GM23248 (cell line): ENCODE measurements at regions not wholly inside any gene's neighbourhood (a gene's known extent, or its start where the extent isn't known, plus 50 kb on each side); places are given as distances from the start of the nearest gene placed in this dataset.

Source experiments
- DNase-seq: peaks from one replicate; pipeline ENCODE4 v3.0.0-alpha.2; 2015
- H2AFZ ChIP-seq: fragments of 200-600 bp; sonication (generic); 2 replicates; pipeline ENCODE4 v1.6.1; 2016; ENCODE audit warnings: antibody characterized with exemption
- H3F3A ChIP-seq: fragments of 200-600 bp; sonication (generic); 2 replicates; pipeline ENCODE4 v1.6.1; 2016; ENCODE audit warnings: mild to moderate bottlenecking, antibody characterized with exemption, mixed run types; ENCODE audit not compliant: insufficient read depth
- H3K27ac ChIP-seq: fragments of 200-600 bp; sonication (generic); 2 replicates; pipeline ENCODE4 v1.5.1; 2016; ENCODE audit warnings: mild to moderate bottlenecking
- H3K27me3 ChIP-seq: fragments of 200-600 bp; sonication (generic); replicated peaks from 2 replicates; pipeline ENCODE4 v1.6.1; 2016; ENCODE audit warnings: mild to moderate bottlenecking; ENCODE audit not compliant: insufficient read depth
- H3K36me3 ChIP-seq: fragments of 200-600 bp; sonication (generic); 2 replicates; pipeline ENCODE4 v1.6.1; 2016; ENCODE audit warnings: low read depth, mild to moderate bottlenecking
- H3K4me1 ChIP-seq: fragments of 200-600 bp; sonication (generic); 2 replicates; pipeline ENCODE4 v1.6.1; 2016; ENCODE audit warnings: mild to moderate bottlenecking; ENCODE audit not compliant: insufficient read depth
- H3K4me2 ChIP-seq: fragments of 200-600 bp; sonication (generic); one replicate; pipeline ENCODE4 v1.6.1; 2016; ENCODE audit warnings: mild to moderate bottlenecking; ENCODE audit not compliant: unreplicated experiment
- H3K4me3 ChIP-seq: fragments of 200-600 bp; sonication (generic); 2 replicates; pipeline ENCODE4 v1.5.1; 2016; ENCODE audit warnings: mild to moderate bottlenecking
- H3K79me2 ChIP-seq: fragments of 200-600 bp; sonication (generic); 2 replicates; pipeline ENCODE4 v1.6.1; 2016; ENCODE audit warnings: mild to moderate bottlenecking; ENCODE audit not compliant: insufficient read depth
- H3K9ac ChIP-seq: fragments of 200-600 bp; sonication (generic); 2 replicates; pipeline ENCODE4 v1.6.1; 2016; ENCODE audit warnings: mild to moderate bottlenecking
- H3K9me2 ChIP-seq: fragments of 200-600 bp; sonication (generic); 2 replicates; pipeline ENCODE4 v1.6.1; 2016; ENCODE audit warnings: mixed run types, mild to moderate bottlenecking, moderate library complexity; ENCODE audit not compliant: insufficient read depth
- H3K9me3 ChIP-seq: fragments of 200-600 bp; sonication (generic); one replicate; pipeline ENCODE4 v1.6.1; 2017; ENCODE audit warnings: low read depth
- H4K20me1 ChIP-seq: fragments of 200-600 bp; sonication (generic); 2 replicates; pipeline ENCODE4 v1.6.0; 2016; ENCODE audit not compliant: insufficient read depth
- EZH2 ChIP-seq: fragments of 200-600 bp; sonication (generic); IDR thresholded peaks from 2 replicates; pipeline ENCODE4 v1.6.1; 2018; ENCODE audit warnings: antibody characterized with exemption, mild to moderate bottlenecking; ENCODE audit not compliant: insufficient read depth, poor library complexity, severe bottlenecking
- EZH2phosphoT487 ChIP-seq: fragments of 200-600 bp; sonication (generic); IDR thresholded peaks from 2 replicates; pipeline ENCODE4 v1.6.1; 2018; ENCODE audit warnings: antibody characterized with exemption, moderate library complexity, mild to moderate bottlenecking, low read depth; ENCODE audit not compliant: insufficient read depth
- WGBS, 2 experiments: methylation state at CpG; one replicate each; pipeline ENCODE4 v1.1.6; 2015 to 2017; ENCODE audit warnings: low lambda C conversion rate in 2 of 2, low coverage in 1 of 2; ENCODE audit errors: missing lambda C conversion rate in 2 of 2; 5-methylcytosine and 5-hydroxymethylcytosine counted together
- in situ Hi-C: fragments of 300-500 bp; cut with MboI; formaldehyde crosslinking; loops from 2 replicates; pipeline ENCODE4 v1.15.0; 2020

DNA sequence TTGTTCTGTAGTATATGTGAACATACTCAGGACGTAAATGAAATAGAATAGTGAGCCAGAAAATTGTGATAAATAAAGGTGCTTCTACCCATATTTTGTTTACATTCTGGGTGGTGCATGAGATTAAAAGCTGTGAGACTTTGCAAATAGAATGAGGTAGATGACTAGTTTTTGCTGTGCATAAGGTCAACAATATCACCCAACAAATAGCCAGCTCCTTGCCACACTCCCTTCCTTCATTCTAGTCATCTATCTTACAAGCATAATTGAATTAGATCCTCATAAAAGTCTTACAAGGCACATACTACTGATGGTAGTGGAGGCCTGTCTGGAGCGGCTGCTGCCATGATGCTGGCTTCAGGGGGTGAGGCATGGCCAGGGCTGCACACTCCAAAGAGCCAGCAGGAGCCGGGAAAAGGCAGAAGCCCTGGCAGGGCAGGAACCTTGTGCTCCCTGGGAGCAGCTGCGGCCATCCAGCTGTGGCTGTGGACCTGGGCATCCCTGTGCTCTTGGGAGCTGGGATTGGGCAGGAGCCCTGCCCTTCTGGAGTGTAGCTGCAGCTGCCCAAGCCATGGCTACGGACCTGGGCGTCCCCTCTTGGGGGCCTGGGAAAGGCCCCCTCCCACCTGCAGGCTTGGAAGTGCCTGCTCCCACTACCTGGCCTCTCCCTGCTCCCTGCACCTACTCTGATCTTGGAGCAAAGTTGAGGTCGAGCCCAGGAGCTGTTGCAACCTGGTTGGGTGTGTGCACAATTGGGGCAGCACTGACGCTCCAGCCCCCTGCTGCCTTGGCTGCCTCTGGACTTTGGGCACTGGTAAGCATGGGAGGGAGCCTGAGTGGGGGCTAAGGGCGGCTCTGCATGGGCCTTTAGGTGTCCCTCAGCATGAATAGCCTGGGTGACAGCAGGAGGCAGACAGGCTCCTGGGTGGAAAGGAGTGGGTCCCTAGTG, 112.8 kb downstream of the DACT1 start:
- WGBS, 2 experiments = 89 to 92% methylated on average over 9 of the region's 9 CpGs
- Histone ChIP-seq H3F3A (peaks cover 31% of the 10 kb centered on the region), H3K9ac (no peak overlapping the region), H3K9me3 (no peaks in the 10 kb centered on the region), H3K27me3 (no peaks in the 10 kb centered on the region), H3K4me1 (peaks cover 58% of the 10 kb centered on the region), H4K20me1 (no peaks in the 10 kb centered on the region), H3K36me3 (no peaks in the 10 kb centered on the region), H3K9me2 (no peaks in the 10 kb centered on the region), H2AFZ (no peak overlapping the region), H3K27ac (no peak overlapping the region), H3K4me2 (no peak overlapping the region), H3K4me3 (no peak overlapping the region), H3K79me2 (no peaks in the 10 kb centered on the region)
- no peak for DNase-seq
- TF ChIP-seq EZH2phosphoT487 = no peak
- TF ChIP-seq EZH2 = no peak
- in situ Hi-C loops = no loop called here

DNA sequence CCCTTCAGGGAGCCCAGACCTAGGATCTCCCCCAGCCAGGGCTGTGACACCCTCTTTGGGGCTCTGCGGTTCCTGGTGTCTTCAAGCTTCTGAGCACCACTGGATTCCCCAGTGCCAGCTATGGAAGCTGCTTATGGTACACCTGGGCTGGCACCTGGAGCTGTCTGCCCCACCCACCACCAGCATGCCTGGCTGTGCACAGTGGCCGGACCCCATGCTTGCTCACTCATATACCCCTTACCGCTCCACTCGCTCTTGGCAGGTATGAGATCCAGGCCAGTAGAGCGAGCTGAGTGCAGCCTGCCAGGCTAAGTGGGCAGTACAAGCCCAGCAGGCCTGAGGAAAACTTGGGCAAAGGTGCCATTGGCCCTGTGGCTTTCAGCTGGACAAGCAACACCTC, 114.0 kb downstream of the DACT1 start:
- Histone ChIP-seq H3K9me3 (no peaks in the 10 kb centered on the region), H3K36me3 (no peaks in the 10 kb centered on the region), H3K9ac (no peak overlapping the region), H3K27ac (no peak overlapping the region), H3K9me2 (no peaks in the 10 kb centered on the region), H3K4me3 (no peak overlapping the region), H3F3A (peaks cover 28% of the 10 kb centered on the region), H3K79me2 (no peaks in the 10 kb centered on the region), H4K20me1 (no peaks in the 10 kb centered on the region), H3K27me3 (no peaks in the 10 kb centered on the region), H2AFZ (no peak overlapping the region), H3K4me1 (peaks cover 55% of the 10 kb centered on the region), H3K4me2 (no peak overlapping the region)
- TF ChIP-seq EZH2phosphoT487 = no peak
- TF ChIP-seq EZH2 = no peak
- no peak for DNase-seq
- in situ Hi-C loops = no loop called here
- 97 to 99% methylated on average over 5 of the region's 5 CpGs for WGBS, 2 experiments

DNA sequence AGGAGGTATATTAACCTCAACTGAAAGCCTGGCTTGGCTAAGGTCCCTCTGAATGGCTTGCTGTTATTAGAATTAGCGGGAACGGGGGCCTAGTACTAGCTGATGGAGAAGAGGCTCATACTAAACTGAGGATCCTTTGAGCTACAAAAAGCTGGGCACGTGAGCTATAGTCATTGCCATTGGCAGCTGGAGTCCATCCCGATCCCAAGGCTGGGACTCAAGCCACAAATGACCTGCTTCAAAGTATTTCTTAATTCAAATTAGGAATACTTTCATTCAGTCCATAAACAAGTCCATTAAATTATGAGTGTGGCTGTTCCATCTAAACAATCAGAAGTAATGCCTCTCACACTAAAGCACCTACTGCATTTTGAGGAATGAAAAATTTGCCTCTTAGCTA, 114.5 kb downstream of the DACT1 start:
- no peaks in the 10 kb centered on the region for H3K79me2 ChIP-seq
- H3K27ac ChIP-seq = no peak overlapping the region
- H3K4me3 ChIP-seq = no peak overlapping the region
- in situ Hi-C loops = no loop called here
- H4K20me1 ChIP-seq = no peaks in the 10 kb centered on the region
- H3K9ac ChIP-seq = no peak overlapping the region
- peak; percentile 8 for DNase-seq
- peaks cover 23% of the 10 kb centered on the region for H3F3A ChIP-seq
- H2AFZ ChIP-seq = no peak overlapping the region
- H3K4me1 ChIP-seq = peaks cover 50% of the 10 kb centered on the region
- H3K27me3 ChIP-seq = no peaks in the 10 kb centered on the region
- WGBS, 2 experiments = 75 to 78% methylated on average over 4 of the region's 4 CpGs
- no peak for TF ChIP-seq EZH2phosphoT487
- no peak for TF ChIP-seq EZH2
- no peaks in the 10 kb centered on the region for H3K9me3 ChIP-seq
- peak overlapping the region; percentile 0 for H3K4me2 ChIP-seq
- no peaks in the 10 kb centered on the region for H3K36me3 ChIP-seq
- H3K9me2 ChIP-seq = no peaks in the 10 kb centered on the region

DNA sequence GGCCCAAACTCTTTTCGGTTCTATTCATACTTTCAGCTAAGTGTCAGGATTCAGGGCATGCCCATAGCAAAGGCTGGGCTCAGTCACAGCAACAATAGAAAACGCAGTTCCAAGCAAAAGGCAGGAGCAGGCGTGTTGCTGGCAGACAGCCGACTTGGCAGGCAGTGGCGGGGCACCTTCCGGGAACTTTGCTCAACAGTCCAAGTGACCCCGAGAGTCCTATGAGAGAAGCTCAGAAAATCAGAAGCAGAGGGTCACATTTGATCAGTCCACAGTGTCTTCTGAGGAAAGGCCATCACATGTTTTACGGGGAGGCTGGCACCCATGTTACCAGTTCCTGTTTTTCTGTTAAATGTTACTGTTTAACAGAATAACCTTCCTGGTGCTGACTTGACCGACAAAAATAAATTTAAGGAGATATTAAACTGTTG, 115.0 kb downstream of the DACT1 start:
- H3K27me3 ChIP-seq = no peaks in the 10 kb centered on the region
- peak; percentile 31 for DNase-seq
- H3K9ac ChIP-seq = no peak overlapping the region
- H3K9me3 ChIP-seq = no peaks in the 10 kb centered on the region
- H3K27ac ChIP-seq = no peak overlapping the region
- H3K4me3 ChIP-seq = no peak overlapping the region
- H2AFZ ChIP-seq = peak overlapping the region; percentile 46; the same call in 1 of the 2 replicates
- in situ Hi-C loops = no loop called here
- H3K4me1 ChIP-seq = peaks cover 45% of the 10 kb centered on the region
- peaks cover 18% of the 10 kb centered on the region for H3F3A ChIP-seq
- no peaks in the 10 kb centered on the region for H3K79me2 ChIP-seq
- H3K36me3 ChIP-seq = no peaks in the 10 kb centered on the region
- WGBS, 2 experiments = 19 to 23% methylated on average over 9 of the region's 9 CpGs
- TF ChIP-seq EZH2phosphoT487 = no peak
- no peak for TF ChIP-seq EZH2
- peak overlapping the region; percentile 0 for H3K4me2 ChIP-seq
- H4K20me1 ChIP-seq = no peaks in the 10 kb centered on the region
- no peaks in the 10 kb centered on the region for H3K9me2 ChIP-seq
